HAP-1 (cell line): ENCODE measurements at regions not wholly inside any gene's neighbourhood (a gene's known extent, or its start where the extent isn't known, plus 50 kb on each side); places are given as distances from the start of the nearest gene placed in this dataset.
"Not testable (repeated sequence)": the region's sequence is repeated elsewhere in the genome, so short reads cannot be mapped to it uniquely, and the experiment has no call there.

Experiments
- DNase-seq, 2 experiments: peaks; one replicate each; pipeline ENCODE4 v3.0.0-alpha.2; 2016 to 2020; ENCODE audit warnings: low spot score in 2 of 2
- H3K27me3 ChIP-seq: fragments of 250-450 bp; sonication (Bioruptor Pico); 2 replicates; pipeline ENCODE4 v1.5.1; 2020; ENCODE audit warnings: low read depth, mild to moderate bottlenecking, moderate library complexity
- H3K36me3 ChIP-seq: fragments of 250-450 bp; sonication (Bioruptor Pico); replicated peaks from 2 replicates; pipeline ENCODE4 v1.5.1; 2020; ENCODE audit warnings: mild to moderate bottlenecking
- H3K4me1 ChIP-seq: fragments of 250-450 bp; sonication (Bioruptor Pico); 2 replicates; pipeline ENCODE4 v1.5.1; 2020; ENCODE audit warnings: mild to moderate bottlenecking
- H3K4me3 ChIP-seq: fragments of 250-450 bp; sonication (Bioruptor Pico); 2 replicates; pipeline ENCODE4 v1.5.1; 2020; ENCODE audit warnings: mild to moderate bottlenecking, moderate library complexity
- H3K9me3 ChIP-seq: fragments of 250-450 bp; sonication (Bioruptor Pico); 2 replicates; pipeline ENCODE4 v1.5.1; 2020; ENCODE audit warnings: mild to moderate bottlenecking, moderate library complexity
- in situ Hi-C: fragments of 300-500 bp; cut with MboI; formaldehyde crosslinking; loops from 3 replicates; pipeline ENCODE4 v1.14.3; 2020; ENCODE audit warnings: low sequenced_read_pairs, inconsistent platforms, mixed read lengths

- not testable (repeated sequence) for H3K4me1 ChIP-seq
These were observed 96.3 kb upstream of the TERB2 start for GRCh38 chr15:44860168-44860567.

GRCh38 chr15:44861439-44861910 lies 95.0 kb upstream of the TERB2 start:
- no peak for DNase-seq
- Histone ChIP-seq H3K9me3 (no peaks in the 10 kb centered on the region), H3K27me3 (no peaks in the 10 kb centered on the region), H3K4me3 (no peak overlapping the region), H3K4me1 (no peaks in the 10 kb centered on the region), H3K36me3 (no peaks in the 10 kb centered on the region)
- in situ Hi-C loops, result no loop called here

More at GRCh38 chr15:44860168-44860567, 96.3 kb upstream of the TERB2 start:
- H3K9me3 ChIP-seq, H3K4me3 ChIP-seq, H3K27me3 ChIP-seq, DNase-seq, in situ Hi-C loops, H3K36me3 ChIP-seq: not testable (repeated sequence)

- Histone ChIP-seq H3K36me3 (no peaks in the 10 kb centered on the region), H3K4me3 (no peak overlapping the region), H3K4me1 (no peaks in the 10 kb centered on the region), H3K27me3 (no peaks in the 10 kb centered on the region), H3K9me3 (no peaks in the 10 kb centered on the region)
- in situ Hi-C loops, result no loop called here
- DNase-seq, result no peak
These were observed 94.6 kb upstream of the TERB2 start for GRCh38 chr15:44861917-44862316.

- H3K27me3 ChIP-seq, H3K4me3 ChIP-seq, H3K9me3 ChIP-seq, DNase-seq, H3K4me1 ChIP-seq, in situ Hi-C loops, H3K36me3 ChIP-seq: not testable (repeated sequence)
These were observed 93.6 kb upstream of the TERB2 start for GRCh38 chr15:44862866-44863265.

GRCh38 chr15:44868100-44868499 lies 88.4 kb upstream of the TERB2 start:
- DNase-seq, in situ Hi-C loops: not testable (repeated sequence)

GRCh38 chr15:44870125-44870524 lies 86.4 kb upstream of the TERB2 start:
- H3K36me3 ChIP-seq, DNase-seq, H3K4me3 ChIP-seq, in situ Hi-C loops, H3K4me1 ChIP-seq, H3K9me3 ChIP-seq, H3K27me3 ChIP-seq: not testable (repeated sequence)

More at GRCh38 chr15:44868100-44868499, 88.4 kb upstream of the TERB2 start:
- H3K9me3 ChIP-seq, H3K27me3 ChIP-seq, H3K4me1 ChIP-seq, H3K4me3 ChIP-seq, H3K36me3 ChIP-seq: not testable (repeated sequence)

- no peaks in the 10 kb centered on the region for H3K4me1 ChIP-seq
- in situ Hi-C loops, result no loop called here
- H3K9me3 ChIP-seq, result no peaks in the 10 kb centered on the region; the same call in 1 of the 2 replicates
These were observed 83.4 kb upstream of the TERB2 start for GRCh38 chr15:44873103-44873502.

GRCh38 chr15:44879066-44879465 lies 77.4 kb upstream of the TERB2 start:
- H3K9me3 ChIP-seq, result no peaks in the 10 kb centered on the region; the same call in 1 of the 2 replicates
- H3K36me3 ChIP-seq, result no peaks in the 10 kb centered on the region

More at GRCh38 chr15:44873103-44873502, 83.4 kb upstream of the TERB2 start:
- Histone ChIP-seq H3K36me3 (no peaks in the 10 kb centered on the region), H3K4me3 (no peak overlapping the region), H3K27me3 (no peaks in the 10 kb centered on the region)
- DNase-seq, result no peak

GRCh38 chr15:44882499-44882968 lies 74.0 kb upstream of the TERB2 start:
- H3K4me3 ChIP-seq, result no peak overlapping the region
- H3K27me3 ChIP-seq, result no peaks in the 10 kb centered on the region
- in situ Hi-C loops, result no loop called here
- no peak for DNase-seq
- H3K36me3 ChIP-seq, result no peaks in the 10 kb centered on the region
- no peaks in the 10 kb centered on the region for H3K9me3 ChIP-seq
- H3K4me1 ChIP-seq, result no peaks in the 10 kb centered on the region

More at GRCh38 chr15:44879066-44879465, 77.4 kb upstream of the TERB2 start:
- no peak for DNase-seq
- Histone ChIP-seq H3K4me3 (no peak overlapping the region), H3K4me1 (no peaks in the 10 kb centered on the region), H3K27me3 (no peaks in the 10 kb centered on the region)
- in situ Hi-C loops, result no loop called here

- Histone ChIP-seq H3K27me3 (no peaks in the 10 kb centered on the region), H3K4me3 (no peak overlapping the region), H3K4me1 (no peaks in the 10 kb centered on the region), H3K36me3 (no peaks in the 10 kb centered on the region), H3K9me3 (no peaks in the 10 kb centered on the region)
- in situ Hi-C loops, result no loop called here
- no peak for DNase-seq
These were observed 73.1 kb upstream of the TERB2 start for GRCh38 chr15:44883199-44883877.

GRCh38 chr15:44898890-44899651 lies 57.4 kb upstream of the TERB2 start:
- in situ Hi-C loops, DNase-seq: not testable (repeated sequence)

GRCh38 chr15:44899775-44900174 lies 56.7 kb upstream of the TERB2 start:
- H3K27me3 ChIP-seq, H3K36me3 ChIP-seq, DNase-seq, H3K9me3 ChIP-seq, in situ Hi-C loops, H3K4me1 ChIP-seq, H3K4me3 ChIP-seq: not testable (repeated sequence)

More at GRCh38 chr15:44898890-44899651, 57.4 kb upstream of the TERB2 start:
- not testable (repeated sequence) for H3K4me1 ChIP-seq, H3K4me3 ChIP-seq, H3K36me3 ChIP-seq, H3K27me3 ChIP-seq, H3K9me3 ChIP-seq

GRCh38 chr15:44900796-44901195 lies 55.7 kb upstream of the TERB2 start:
- in situ Hi-C loops, H3K4me3 ChIP-seq, H3K4me1 ChIP-seq, DNase-seq, H3K9me3 ChIP-seq, H3K36me3 ChIP-seq, H3K27me3 ChIP-seq: not testable (repeated sequence)

GRCh38 chr15:44903281-44903680 lies 53.2 kb upstream of the TERB2 start:
- H3K36me3 ChIP-seq, DNase-seq, in situ Hi-C loops, H3K27me3 ChIP-seq, H3K4me3 ChIP-seq, H3K4me1 ChIP-seq, H3K9me3 ChIP-seq: not testable (repeated sequence)
